HepG2 (cell line): ENCODE measurements at regions not wholly inside any gene's neighbourhood (a gene's known extent, or its start where the extent isn't known, plus 50 kb on each side); places are given as distances from the start of the nearest gene placed in this dataset.

Source experiments
- FOXM1 ChIP-seq: sonication (generic); formaldehyde crosslinking; IDR thresholded peaks from 2 replicates; pipeline ENCODE4 v1.5.0; 2020; ENCODE audit warnings: missing genetic modification reagents
- HES4 ChIP-seq: sonication (generic); formaldehyde crosslinking; IDR thresholded peaks from 2 replicates; pipeline ENCODE4 v1.9.0; 2021; ENCODE audit warnings: mild to moderate bottlenecking, missing genetic modification reagents, borderline replicate concordance
- KAT8 ChIP-seq: IDR thresholded peaks from 2 replicates; pipeline ENCODE4 v1.6.1; 2016; ENCODE audit warnings: missing genetic modification reagents, missing compliant biosample characterization
- POLR2AphosphoS2 ChIP-seq: IDR thresholded peaks from 2 replicates; pipeline ENCODE4 v1.6.1; 2011; ENCODE audit warnings: low read depth, low read length, improper control_type of control experiment
- RBFOX2 ChIP-seq: fragments of 200-400 bp; formaldehyde crosslinking; IDR thresholded peaks from 2 replicates; pipeline ENCODE4 v1.6.1; 2017; ENCODE audit warnings: low read depth, mild to moderate bottlenecking, low read length
- SP1 ChIP-seq, 2 experiments: fragments of 450-650 bp in 1 of 2; sonication (generic) in 1 of 2; formaldehyde crosslinking in 1 of 2; IDR thresholded peaks; 2 replicates each; pipeline versions ENCODE4 v1.4.0 to v1.6.1; 2016 to 2020; ENCODE audit warnings: missing genetic modification reagents in 1 of 2
- TFE3 ChIP-seq: IDR thresholded peaks from 2 replicates; pipeline ENCODE4 v1.6.1; 2016
- ZBTB40 ChIP-seq, 2 experiments: fragments of 450-650 bp in 1 of 2; sonication (generic) in 1 of 2; formaldehyde crosslinking in 1 of 2; IDR thresholded peaks; 2 replicates each; pipeline versions ENCODE4 v1.6.1 to v1.8.0; 2016 to 2022; ENCODE audit warnings: antibody characterized with exemption in 1 of 2, mild to moderate bottlenecking in 1 of 2, missing genetic modification reagents in 1 of 2
- ZHX2 ChIP-seq, 2 experiments: sonication (generic) in 1 of 2; formaldehyde crosslinking in 1 of 2; IDR thresholded peaks; 2 replicates each; pipeline versions ENCODE4 v1.6.1 to v1.9.0; 2014 to 2022; ENCODE audit warnings: antibody characterized with exemption in 1 of 2, borderline replicate concordance in 1 of 2, inconsistent platforms in 1 of 2, low read depth in 1 of 2, missing genetic modification reagents in 1 of 2
- ZNF12 ChIP-seq: sonication (generic); formaldehyde crosslinking; IDR thresholded peaks from 2 replicates; pipeline ENCODE4 v1.5.0; 2020; ENCODE audit warnings: missing genetic modification reagents
- ZNF253 ChIP-seq: sonication (generic); formaldehyde crosslinking; IDR thresholded peaks from 2 replicates; pipeline ENCODE4 v1.8.0; 2022; ENCODE audit warnings: mild to moderate bottlenecking, missing genetic modification reagents, borderline replicate concordance
- ZNF816 ChIP-seq: sonication (generic); formaldehyde crosslinking; IDR thresholded peaks from 2 replicates; pipeline ENCODE4 v1.8.0; 2022; ENCODE audit warnings: missing genetic modification reagents, mild to moderate bottlenecking, borderline replicate concordance
- ZNF850 ChIP-seq: sonication (generic); formaldehyde crosslinking; conservative IDR thresholded peaks from 2 replicates; pipeline ENCODE4 v1.9.0; 2021; ENCODE audit warnings: mild to moderate bottlenecking, missing genetic modification reagents

GRCh38 chr7:7118822-7119221 lies 63.5 kb upstream of the C1GALT1 start (continued):
- TF ChIP-seq ZHX2 (IDR thresholded peaks at IDR 0.05; ENCODE audit: low read depth) (no peak), ZHX2 (CRISPR knock-in tag; IDR thresholded peaks at IDR 0.05; ENCODE audit: borderline replicate concordance) (no peak), ZBTB40 (IDR thresholded peaks at IDR 0.05) (no peak), ZBTB40 (CRISPR knock-in tag; IDR thresholded peaks at IDR 0.05) (no peak), POLR2AphosphoS2 (no peak), TFE3 (CRISPR knock-in tag) (peak; percentile 90), ZNF253 (CRISPR knock-in tag) (no peak), ZNF816 (no peak), FOXM1 (CRISPR knock-in tag) (no peak), KAT8 (CRISPR knock-in tag) (0 out of 2 replicates have a peak, but pooled peaks have one; percentile 40), ZNF12 (CRISPR knock-in tag) (no peak; the same call in 1 of the 2 replicates), ZNF850 (CRISPR knock-in tag) (no peak), HES4 (CRISPR knock-in tag) (no peak), RBFOX2 (no peak), SP1 (IDR thresholded peaks at IDR 0.05) (no peak), SP1 (CRISPR knock-in tag; IDR thresholded peaks at IDR 0.05) (no peak)
